HG03039 (cell line): ENCODE measurements at regions not wholly inside any gene's neighbourhood (a gene's known extent, or its start where the extent isn't known, plus 50 kb on each side); places are given as distances from the start of the nearest gene placed in this dataset.
"Not testable (repeated sequence)": the region's sequence is repeated elsewhere in the genome, so short reads cannot be mapped to it uniquely, and the experiment has no call there.

Experiments used
- ATAC-seq: cut with Tn5 transposase; IDR thresholded peaks from one replicate; pipeline ENCODE4 v1.9.1; 2021; ENCODE audit warnings: mild to moderate bottlenecking, moderate library complexity; ENCODE audit not compliant: unreplicated experiment

- ATAC-seq = no peak
Measured at GRCh38 chr7:46774515-46774914, 807.4 kb downstream of the TNS3 start.

GRCh38 chr7:46772776-46773175, 809.1 kb downstream of the TNS3 start:
- ATAC-seq = no peak

- ATAC-seq = no peak
Measured at GRCh38 chr7:46767071-46767470, 814.8 kb downstream of the TNS3 start.

GRCh38 chr7:46764100-46764936, 817.6 kb downstream of the TNS3 start:
- ATAC-seq = no peak

GRCh38 chr7:46763344-46763743, 818.6 kb downstream of the TNS3 start:
- ATAC-seq = no peak

- no peak for ATAC-seq
Measured at GRCh38 chr7:46759711-46760480, 822.0 kb downstream of the TNS3 start.

GRCh38 chr7:46756996-46757395, 824.9 kb downstream of the TNS3 start:
- no peak for ATAC-seq

GRCh38 chr7:46756256-46756655, 825.7 kb downstream of the TNS3 start:
- ATAC-seq = no peak

- no peak for ATAC-seq
Measured at GRCh38 chr7:46755120-46756034, 826.5 kb downstream of the TNS3 start.

GRCh38 chr7:46754140-46754720, 827.7 kb downstream of the TNS3 start:
- no peak for ATAC-seq

GRCh38 chr7:46753662-46754061, 828.2 kb downstream of the TNS3 start:
- ATAC-seq = no peak

GRCh38 chr7:46752881-46753366, 829.0 kb downstream of the TNS3 start:
- ATAC-seq = no peak

GRCh38 chr7:46751927-46752723, 829.8 kb downstream of the TNS3 start:
- ATAC-seq = not testable (repeated sequence)

GRCh38 chr7:46751471-46751870, 830.4 kb upstream of the IGFBP3 start:
- no peak for ATAC-seq

- ATAC-seq = no peak
Measured at GRCh38 chr7:46750321-46750865, 829.3 kb upstream of the IGFBP3 start.

GRCh38 chr7:46747869-46748576, 827.0 kb upstream of the IGFBP3 start:
- ATAC-seq = no peak

- no peak for ATAC-seq
Measured at GRCh38 chr7:46746695-46747687, 825.9 kb upstream of the IGFBP3 start.

- no peak for ATAC-seq
Measured at GRCh38 chr7:46745707-46746090, 824.6 kb upstream of the IGFBP3 start.
